22Rv1 (cell line): ENCODE measurements at regions not wholly inside any gene's neighbourhood (a gene's known extent, or its start where the extent isn't known, plus 50 kb on each side); places are given as distances from the start of the nearest gene placed in this dataset.

ENCODE experiments used
- CTCF ChIP-seq: fragments of 450-650 bp; IDR thresholded peaks from 2 replicates; pipeline ENCODE4 v1.5.1; 2017; ENCODE audit warnings: mild to moderate bottlenecking
- ZFX ChIP-seq: fragments of 450-650 bp; IDR thresholded peaks from 2 replicates; pipeline ENCODE4 v1.6.1; 2017; ENCODE audit warnings: antibody characterized with exemption, borderline replicate concordance

- TF ChIP-seq CTCF (no peak), ZFX (no peak)
Measured at GRCh38 chr21:35982717-35983116, 77.6 kb downstream of the SETD4 start.
